ENCODE measurements at regions not wholly inside any gene's neighbourhood (a gene's known extent, or its start where the extent isn't known, plus 50 kb on each side); places are given as distances from the start of the nearest gene placed in this dataset.

DNA sequence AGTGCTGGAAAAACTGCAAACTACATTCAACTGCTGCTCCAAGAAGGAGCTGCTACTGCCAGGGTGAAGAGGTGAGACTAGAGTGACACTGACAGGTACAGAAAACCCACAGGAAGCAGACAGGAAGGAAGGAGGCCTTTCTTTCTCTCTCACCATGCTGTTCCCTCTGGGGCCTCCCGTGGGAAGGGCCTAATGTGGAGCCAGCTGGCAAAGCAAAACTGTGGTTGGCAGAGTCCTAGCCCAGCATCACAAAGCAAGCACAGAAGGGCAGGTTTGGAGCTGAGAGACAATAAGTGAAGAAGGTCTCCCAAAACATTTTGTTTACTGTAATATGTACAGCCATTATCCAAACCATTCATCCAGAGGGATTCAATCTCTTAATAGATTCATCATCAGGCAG is 122.5 kb upstream of the MAX start:
- no peak for TF ChIP-seq EZH2 (IDR thresholded peaks at IDR 0.05; ENCODE audit: insufficient read depth, poor library complexity, severe bottlenecking)
- Histone ChIP-seq H3K9me3 (ENCODE audit: low read depth) (no peaks in the 10 kb centered on the region), H2AFZ (peak overlapping the region; percentile 61), H3F3A (ENCODE audit: insufficient read depth) (peaks cover 29% of the 10 kb centered on the region), H3K79me2 (ENCODE audit: insufficient read depth) (no peaks in the 10 kb centered on the region), H3K4me2 (ENCODE audit: unreplicated experiment) (no peak overlapping the region), H3K9me2 (ENCODE audit: insufficient read depth) (no peaks in the 10 kb centered on the region), H3K4me1 (ENCODE audit: insufficient read depth) (peaks cover 39% of the 10 kb centered on the region), H3K27me3 (replicated peaks; ENCODE audit: insufficient read depth) (no peaks in the 10 kb centered on the region), H3K27ac (no peak overlapping the region), H3K36me3 (ENCODE audit: low read depth) (no peaks in the 10 kb centered on the region), H3K4me3 (no peak overlapping the region), H3K9ac (no peak overlapping the region), H4K20me1 (ENCODE audit: insufficient read depth) (no peaks in the 10 kb centered on the region)
- in situ Hi-C loops (cut with MboI): loop anchor here (10.0 kb wide), 1 partner anchor 180 kb away; no protein-coding TSS in a partner anchor
- DNase-seq: peak; percentile 51
- 7 to 10% methylated on average over 1 of the region's 1 CpG for WGBS, 2 experiments (ENCODE audit: low coverage in 1 of 2, low lambda C conversion rate in 2 of 2, missing lambda C conversion rate in 2 of 2)

DNA sequence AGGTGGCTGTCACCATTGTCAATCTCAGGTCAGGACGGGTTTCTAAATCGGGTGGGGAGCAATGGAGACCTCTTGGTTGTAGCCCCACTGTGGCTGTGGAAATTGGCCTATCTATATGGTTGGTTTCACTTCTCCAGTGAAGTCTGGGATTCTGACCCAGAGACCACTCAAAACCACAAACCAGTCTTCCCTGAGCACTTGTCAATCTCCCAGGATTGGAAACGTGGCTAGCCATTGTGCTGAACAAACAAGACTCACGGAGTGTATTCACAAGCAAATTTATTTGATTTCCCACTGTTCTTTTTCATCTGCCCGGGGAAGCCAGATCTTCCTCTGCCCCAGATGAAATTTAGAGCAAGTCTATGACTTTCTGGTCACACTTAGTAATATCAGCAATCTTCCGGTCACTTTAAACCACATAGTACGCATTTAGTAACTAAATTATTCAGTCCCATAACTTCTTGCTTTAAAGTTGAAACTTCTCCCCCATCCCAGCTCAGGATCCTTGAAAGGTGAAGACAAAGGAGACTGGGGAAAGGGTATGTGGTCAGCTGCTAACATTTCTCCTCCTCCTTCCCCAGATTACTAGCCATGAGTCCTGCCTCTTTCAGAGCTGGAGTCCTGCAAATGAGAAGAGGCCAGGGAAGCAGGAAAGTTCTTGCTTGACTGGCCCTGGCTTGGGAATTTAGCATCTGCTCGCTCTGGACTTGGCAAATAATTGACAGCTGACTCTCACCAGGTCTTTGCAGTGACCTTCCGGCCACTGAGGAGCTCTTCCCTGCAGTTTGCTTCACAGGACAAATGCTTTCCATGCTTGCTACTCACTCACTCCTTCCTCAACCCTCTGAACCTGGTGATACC is 123.2 kb upstream of the MAX start:
- in situ Hi-C loops (cut with MboI): loop anchor here (10.0 kb wide), 1 partner anchor 179 kb away; no protein-coding TSS in a partner anchor
- peaks cover 46% of the 10 kb centered on the region for H3K4me1 ChIP-seq (ENCODE audit: insufficient read depth)

GRCh38 chr14:65226824-65227604 is 124.7 kb upstream of the MAX start:
- Histone ChIP-seq H3K36me3 (ENCODE audit: low read depth) (no peaks in the 10 kb centered on the region), H3F3A (ENCODE audit: insufficient read depth) (peaks cover 36% of the 10 kb centered on the region), H3K9me2 (ENCODE audit: insufficient read depth) (no peaks in the 10 kb centered on the region), H3K4me3 (no peak overlapping the region), H3K4me1 (ENCODE audit: insufficient read depth) (peaks cover 47% of the 10 kb centered on the region), H3K9me3 (ENCODE audit: low read depth) (no peaks in the 10 kb centered on the region), H3K79me2 (ENCODE audit: insufficient read depth) (no peaks in the 10 kb centered on the region), H3K27ac (peak overlapping the region; percentile 13), H3K27me3 (replicated peaks; ENCODE audit: insufficient read depth) (no peaks in the 10 kb centered on the region), H3K4me2 (ENCODE audit: unreplicated experiment) (no peak overlapping the region), H2AFZ (no peak overlapping the region), H3K9ac (no peak overlapping the region), H4K20me1 (ENCODE audit: insufficient read depth) (no peaks in the 10 kb centered on the region)
- in situ Hi-C loops (cut with MboI): loop anchor here (10.0 kb wide), 1 partner anchor 178 kb away; no protein-coding TSS in a partner anchor
- DNase-seq: peak; percentile 79
- WGBS, 2 experiments (ENCODE audit: low coverage in 1 of 2, low lambda C conversion rate in 2 of 2, missing lambda C conversion rate in 2 of 2): 61 to 66% methylated on average over 7 of the region's 7 CpGs
- TF ChIP-seq EZH2 (IDR thresholded peaks at IDR 0.05; ENCODE audit: insufficient read depth, poor library complexity, severe bottlenecking): no peak
- no peak for TF ChIP-seq EZH2phosphoT487 (IDR thresholded peaks at IDR 0.05; ENCODE audit: insufficient read depth, low read depth)

More for the DNA sequence above, 123.2 kb upstream of the MAX start:
- no peak overlapping the region; the same call in 1 of the 2 replicates for H2AFZ ChIP-seq
- H3K9ac ChIP-seq: no peak overlapping the region
- no peak overlapping the region for H3K4me3 ChIP-seq
- no peaks in the 10 kb centered on the region for H3K79me2 ChIP-seq (ENCODE audit: insufficient read depth)
- no peaks in the 10 kb centered on the region for H3K9me3 ChIP-seq (ENCODE audit: low read depth)
- no peak overlapping the region for H3K4me2 ChIP-seq (ENCODE audit: unreplicated experiment)
- H3K36me3 ChIP-seq (ENCODE audit: low read depth): no peaks in the 10 kb centered on the region
- H4K20me1 ChIP-seq (ENCODE audit: insufficient read depth): no peaks in the 10 kb centered on the region
- no peak overlapping the region for H3K27ac ChIP-seq
- no peak for TF ChIP-seq EZH2 (IDR thresholded peaks at IDR 0.05; ENCODE audit: insufficient read depth, poor library complexity, severe bottlenecking)
- TF ChIP-seq EZH2phosphoT487 (IDR thresholded peaks at IDR 0.05; ENCODE audit: insufficient read depth, low read depth): no peak
- H3K9me2 ChIP-seq (ENCODE audit: insufficient read depth): no peaks in the 10 kb centered on the region
- 96 to 98% methylated on average over 9 of the region's 9 CpGs for WGBS, 2 experiments (ENCODE audit: low coverage in 1 of 2, low lambda C conversion rate in 2 of 2, missing lambda C conversion rate in 2 of 2)
- DNase-seq: no peak
- peaks cover 35% of the 10 kb centered on the region for H3F3A ChIP-seq (ENCODE audit: insufficient read depth)
- no peaks in the 10 kb centered on the region for H3K27me3 ChIP-seq (replicated peaks; ENCODE audit: insufficient read depth)

GRCh38 chr14:65228436-65228835 is 126.1 kb upstream of the MAX start:
- no peaks in the 10 kb centered on the region for H3K9me3 ChIP-seq (ENCODE audit: low read depth)
- WGBS, 2 experiments (ENCODE audit: low coverage in 1 of 2, low lambda C conversion rate in 2 of 2, missing lambda C conversion rate in 2 of 2): 72 to 82% methylated on average over 2 of the region's 2 CpGs
- no peak for DNase-seq
- no peaks in the 10 kb centered on the region for H3K36me3 ChIP-seq (ENCODE audit: low read depth)
- in situ Hi-C loops (cut with MboI): loop anchor here (10.0 kb wide), 1 partner anchor 176 kb away; no protein-coding TSS in a partner anchor
- H2AFZ ChIP-seq: no peak overlapping the region
- no peak overlapping the region for H3K4me2 ChIP-seq (ENCODE audit: unreplicated experiment)
- no peak for TF ChIP-seq EZH2 (IDR thresholded peaks at IDR 0.05; ENCODE audit: insufficient read depth, poor library complexity, severe bottlenecking)
- no peak for TF ChIP-seq EZH2phosphoT487 (IDR thresholded peaks at IDR 0.05; ENCODE audit: insufficient read depth, low read depth)
- H3K27ac ChIP-seq: no peak overlapping the region
- no peaks in the 10 kb centered on the region for H3K79me2 ChIP-seq (ENCODE audit: insufficient read depth)
- H3K4me1 ChIP-seq (ENCODE audit: insufficient read depth): peaks cover 40% of the 10 kb centered on the region
- H3F3A ChIP-seq (ENCODE audit: insufficient read depth): peaks cover 28% of the 10 kb centered on the region
- no peaks in the 10 kb centered on the region for H4K20me1 ChIP-seq (ENCODE audit: insufficient read depth)
- no peak overlapping the region for H3K9ac ChIP-seq
- H3K27me3 ChIP-seq (replicated peaks; ENCODE audit: insufficient read depth): no peaks in the 10 kb centered on the region
- no peaks in the 10 kb centered on the region for H3K9me2 ChIP-seq (ENCODE audit: insufficient read depth)
- no peak overlapping the region for H3K4me3 ChIP-seq
